ENCODE measurements at regions not wholly inside any gene's neighbourhood (a gene's known extent, or its start where the extent isn't known, plus 50 kb on each side); places are given as distances from the start of the nearest gene placed in this dataset.

GRCh38 chr6:67875877-67876383, 759.2 kb upstream of the ADGRB3 start:
- TF ChIP-seq, protein P1, sequence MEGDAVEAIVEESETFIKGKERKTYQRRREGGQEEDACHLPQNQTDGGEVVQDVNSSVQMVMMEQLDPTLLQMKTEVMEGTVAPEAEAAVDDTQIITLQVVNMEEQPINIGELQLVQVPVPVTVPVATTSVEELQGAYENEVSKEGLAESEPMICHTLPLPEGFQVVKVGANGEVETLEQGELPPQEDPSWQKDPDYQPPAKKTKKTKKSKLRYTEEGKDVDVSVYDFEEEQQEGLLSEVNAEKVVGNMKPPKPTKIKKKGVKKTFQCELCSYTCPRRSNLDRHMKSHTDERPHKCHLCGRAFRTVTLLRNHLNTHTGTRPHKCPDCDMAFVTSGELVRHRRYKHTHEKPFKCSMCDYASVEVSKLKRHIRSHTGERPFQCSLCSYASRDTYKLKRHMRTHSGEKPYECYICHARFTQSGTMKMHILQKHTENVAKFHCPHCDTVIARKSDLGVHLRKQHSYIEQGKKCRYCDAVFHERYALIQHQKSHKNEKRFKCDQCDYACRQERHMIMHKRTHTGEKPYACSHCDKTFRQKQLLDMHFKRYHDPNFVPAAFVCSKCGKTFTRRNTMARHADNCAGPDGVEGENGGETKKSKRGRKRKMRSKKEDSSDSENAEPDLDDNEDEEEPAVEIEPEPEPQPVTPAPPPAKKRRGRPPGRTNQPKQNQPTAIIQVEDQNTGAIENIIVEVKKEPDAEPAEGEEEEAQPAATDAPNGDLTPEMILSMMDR (IDR thresholded peaks at IDR 0.05; ENCODE audit: extremely low read depth, missing control alignments), result no peak
- no peak for DNase-seq (ENCODE audit: low spot score)

DNA sequence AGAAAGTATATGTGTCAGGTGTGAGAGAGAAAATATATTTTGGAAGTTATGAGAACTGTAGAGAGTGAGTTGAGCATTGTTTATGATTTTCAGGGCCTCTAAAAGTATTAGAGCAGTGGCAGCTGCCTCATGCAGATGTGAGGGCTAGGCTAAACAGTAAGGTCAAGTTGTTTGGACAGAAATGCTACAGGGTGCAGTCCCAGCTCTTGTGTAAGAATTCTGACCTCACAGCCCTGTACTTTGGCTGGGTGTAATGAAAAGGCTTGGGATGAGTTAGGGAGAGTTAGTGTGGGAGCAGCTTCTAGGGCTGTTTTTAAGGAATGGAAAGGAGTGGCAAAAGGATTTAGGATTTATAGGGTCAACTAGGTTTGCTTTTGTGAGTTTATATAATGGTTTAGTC, 764.8 kb upstream of the ADGRB3 start:
- TF ChIP-seq, protein P1 (IDR thresholded peaks at IDR 0.05; ENCODE audit: extremely low read depth, missing control alignments), result no peak
- no peak for DNase-seq (ENCODE audit: low spot score)

DNA sequence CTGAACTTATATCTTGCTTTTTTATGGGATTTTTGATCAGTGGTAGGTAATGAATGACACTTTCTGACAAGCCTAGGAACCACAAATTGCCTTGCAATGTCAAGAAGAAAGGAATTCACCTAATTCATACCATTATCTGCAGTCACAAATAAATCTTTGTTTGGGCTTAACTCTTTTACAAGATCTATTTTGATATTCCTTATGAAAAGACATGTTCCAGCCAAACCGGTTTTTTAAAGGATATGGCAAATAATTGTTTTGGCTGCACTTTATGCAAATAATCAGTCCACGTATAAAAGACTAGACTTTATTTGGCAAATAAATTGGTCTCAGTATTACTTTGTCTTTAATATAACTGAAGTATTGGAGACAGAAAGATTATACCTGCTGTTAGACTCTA, 771.7 kb upstream of the ADGRB3 start:
- TF ChIP-seq, protein P1 (IDR thresholded peaks at IDR 0.05; ENCODE audit: extremely low read depth, missing control alignments), result no peak
- DNase-seq (ENCODE audit: low spot score), result no peak

DNA sequence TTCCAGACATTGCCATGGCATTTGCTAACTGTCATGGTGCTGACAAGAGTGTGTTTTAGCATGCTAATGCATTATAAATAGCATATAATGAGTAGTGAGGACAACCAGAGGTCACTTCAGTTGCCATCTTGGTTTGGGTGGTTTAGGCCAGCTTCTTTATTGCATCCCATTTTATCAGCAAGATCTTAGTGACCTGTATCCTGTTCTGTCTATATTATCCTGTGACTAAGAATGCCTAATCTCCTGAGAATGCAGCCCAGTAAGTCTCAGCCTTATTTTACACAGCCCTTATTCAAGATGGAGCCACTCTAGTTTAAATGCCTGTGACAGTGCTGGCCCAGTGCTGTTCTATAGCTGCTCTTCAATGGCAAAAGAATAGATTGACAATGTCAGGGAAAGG, 781.0 kb upstream of the ADGRB3 start:
- TF ChIP-seq, protein P1 (IDR thresholded peaks at IDR 0.05; ENCODE audit: extremely low read depth, missing control alignments), result no peak
- no peak for DNase-seq (ENCODE audit: low spot score)

GRCh38 chr6:67839818-67840217, 795.3 kb upstream of the ADGRB3 start:
- TF ChIP-seq, protein P1 (IDR thresholded peaks at IDR 0.05; ENCODE audit: extremely low read depth, missing control alignments), result no peak
- DNase-seq (ENCODE audit: low spot score), result no peak

DNA sequence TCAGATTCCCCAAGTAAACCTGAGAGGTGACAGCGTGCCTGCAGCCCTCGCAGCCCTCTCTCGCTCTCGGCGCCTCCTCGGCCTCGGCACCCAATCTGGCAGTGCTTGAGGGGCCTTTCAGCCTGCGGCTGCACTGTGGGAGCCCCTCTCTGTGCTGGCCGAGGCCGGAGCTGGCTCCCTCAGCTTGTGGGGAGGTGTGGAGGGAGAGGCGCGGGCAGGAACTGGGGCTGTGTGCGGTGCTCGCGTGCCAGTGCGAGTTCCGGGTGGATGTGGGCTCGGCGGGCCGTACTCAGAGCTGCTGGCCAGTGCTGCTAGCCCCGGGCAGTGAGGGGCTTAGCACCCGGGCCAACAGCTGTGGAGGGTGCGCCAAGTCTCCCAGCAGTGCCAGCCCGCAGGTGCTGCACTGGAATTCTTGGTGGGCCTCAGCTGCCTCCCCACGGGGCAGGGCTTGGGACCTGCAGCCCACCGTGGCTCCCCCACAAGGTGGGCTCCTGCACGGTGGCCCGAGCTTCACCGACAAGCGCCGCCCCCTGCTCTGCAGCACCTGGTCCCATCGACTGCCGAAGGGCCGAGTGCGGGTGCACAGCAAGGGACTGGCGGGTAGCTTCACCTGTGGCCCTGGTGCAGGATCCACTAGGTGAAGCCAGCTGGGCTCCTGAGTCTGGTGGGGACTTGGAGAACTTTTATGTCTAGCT, 809.7 kb upstream of the ADGRB3 start:
- DNase-seq (ENCODE audit: low spot score), result no peak
- TF ChIP-seq, protein P1 (IDR thresholded peaks at IDR 0.05; ENCODE audit: extremely low read depth, missing control alignments), result no peak

DNA sequence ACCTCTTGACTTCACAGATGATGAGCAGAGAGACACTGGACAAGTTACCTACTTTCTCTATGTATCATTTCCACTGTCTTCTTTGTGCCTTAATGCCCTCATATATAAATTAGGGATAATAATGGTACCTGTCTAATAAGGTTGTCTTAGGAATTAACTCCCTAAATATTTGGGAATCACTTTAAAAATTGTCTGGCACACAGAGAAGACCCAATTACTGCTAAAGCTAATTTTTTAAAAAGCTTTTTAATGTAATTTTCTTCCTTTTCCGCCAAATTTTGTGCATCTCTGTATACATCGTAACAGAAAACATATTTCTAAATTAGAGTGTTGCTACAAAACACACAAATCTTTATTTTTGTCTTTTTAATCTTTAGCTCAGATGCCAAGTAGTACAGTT, 816.8 kb upstream of the ADGRB3 start:
- no peak for DNase-seq (ENCODE audit: low spot score)
- TF ChIP-seq, protein P1 (IDR thresholded peaks at IDR 0.05; ENCODE audit: extremely low read depth, missing control alignments), result no peak

Measured in GM20000 (cell line).